Activated gamma-delta T cell treated with Interleukin-2 at 50 U/mL for 16 hours (primary cell): ENCODE measurements at regions not wholly inside any gene's neighbourhood (a gene's known extent, or its start where the extent isn't known, plus 50 kb on each side); places are given as distances from the start of the nearest gene placed in this dataset.

Experiments
- DNase-seq: peaks from one replicate; pipeline ENCODE4 v3.0.0-alpha.2; 2020

DNA sequence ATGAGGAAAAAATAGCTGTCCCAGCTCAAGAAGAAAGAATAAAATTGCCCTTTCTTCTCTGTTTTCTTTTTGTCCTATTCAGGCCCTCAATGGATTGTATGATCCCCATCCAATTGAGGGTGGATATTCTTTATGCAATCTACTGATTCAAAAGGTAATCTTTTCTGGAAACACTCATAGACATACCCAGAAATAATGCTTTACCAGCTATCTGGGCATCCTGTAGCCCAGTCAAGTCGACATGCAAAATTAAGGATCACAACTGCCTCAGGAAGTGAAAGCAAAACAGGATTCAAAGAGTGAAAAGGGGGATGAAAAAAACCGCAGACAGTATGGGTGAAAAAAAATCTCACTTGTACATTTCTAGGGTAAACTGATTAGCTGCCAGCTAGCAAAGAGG lies 410.1 kb downstream of the TBC1D32 start:
- DNase-seq: no peak

DNA sequence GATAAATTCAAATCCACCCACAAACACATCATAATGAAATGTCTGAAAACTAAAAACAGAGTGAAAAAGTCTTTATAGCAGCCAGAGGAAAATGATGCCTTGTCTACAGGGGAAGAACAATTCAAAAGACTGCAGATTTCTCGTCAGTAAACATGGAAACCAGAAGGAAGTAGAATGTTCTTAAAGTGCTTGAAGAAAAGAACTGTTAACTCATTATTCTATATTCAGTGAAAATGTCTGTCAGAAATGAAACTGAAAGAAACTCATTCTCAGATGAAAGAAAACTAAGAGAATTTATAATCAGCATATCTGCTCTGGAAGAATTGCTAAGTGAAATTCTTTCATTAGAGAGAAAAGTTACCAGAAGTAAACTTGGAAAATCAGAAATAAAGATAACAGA lies 416.1 kb downstream of the TBC1D32 start:
- DNase-seq: no peak

DNA sequence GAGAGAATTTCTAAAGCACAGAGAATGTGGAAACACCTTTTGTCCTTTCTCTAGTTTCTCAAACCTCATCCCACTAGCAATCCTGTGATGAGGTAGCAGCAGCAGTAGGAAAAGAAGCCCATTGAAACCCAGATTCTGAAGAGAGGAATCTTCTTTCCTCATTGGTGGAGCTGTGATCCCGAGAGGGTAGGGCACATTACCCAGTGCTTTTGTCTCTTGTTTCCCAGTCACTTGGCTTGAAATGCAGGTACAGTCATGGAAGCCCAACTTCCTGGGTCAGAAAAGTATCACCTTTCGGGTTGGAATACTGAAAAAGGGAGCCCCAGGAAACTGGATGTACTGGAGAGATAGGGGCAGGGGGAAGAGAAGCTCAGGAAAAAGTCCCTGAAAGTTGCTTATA lies 417.4 kb downstream of the TBC1D32 start:
- no peak for DNase-seq

DNA sequence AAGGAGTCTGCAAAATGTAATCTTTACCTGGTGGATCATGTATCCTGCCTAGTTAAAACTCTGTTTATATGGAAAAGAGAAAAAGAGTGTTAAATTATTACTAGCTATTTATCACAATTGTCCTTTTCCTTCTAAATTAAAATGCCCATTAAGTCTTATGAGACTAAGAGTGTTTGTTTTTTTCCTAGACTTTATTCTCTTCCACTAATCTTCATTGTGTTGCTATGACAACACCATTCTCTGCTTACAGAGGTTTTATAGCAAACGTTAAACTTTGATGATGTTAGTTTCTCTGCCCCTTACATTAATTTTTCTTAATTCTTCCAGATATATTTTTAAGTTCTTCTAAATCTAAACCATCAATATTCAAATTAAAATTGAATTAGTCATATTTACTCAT lies 420.8 kb downstream of the TBC1D32 start:
- DNase-seq: no peak

DNA sequence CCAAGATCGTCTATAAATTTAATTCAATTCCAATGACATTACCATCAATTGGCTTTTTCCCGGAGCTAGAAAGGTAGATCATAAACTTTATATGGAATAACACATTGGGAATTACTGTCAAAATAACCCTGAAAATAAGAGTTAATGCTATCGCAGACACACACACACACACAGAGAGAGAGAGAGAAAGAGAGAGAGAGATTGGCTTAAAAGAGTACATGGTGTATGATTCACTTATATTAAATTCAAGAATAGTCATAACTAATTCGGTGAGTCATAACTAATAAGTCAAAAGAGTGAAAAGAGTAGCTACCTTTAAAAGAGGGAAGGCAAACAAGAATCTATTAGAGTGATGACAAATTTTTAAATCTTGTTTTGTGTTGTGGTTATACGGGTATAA lies 425.5 kb downstream of the TBC1D32 start:
- DNase-seq: no peak

DNA sequence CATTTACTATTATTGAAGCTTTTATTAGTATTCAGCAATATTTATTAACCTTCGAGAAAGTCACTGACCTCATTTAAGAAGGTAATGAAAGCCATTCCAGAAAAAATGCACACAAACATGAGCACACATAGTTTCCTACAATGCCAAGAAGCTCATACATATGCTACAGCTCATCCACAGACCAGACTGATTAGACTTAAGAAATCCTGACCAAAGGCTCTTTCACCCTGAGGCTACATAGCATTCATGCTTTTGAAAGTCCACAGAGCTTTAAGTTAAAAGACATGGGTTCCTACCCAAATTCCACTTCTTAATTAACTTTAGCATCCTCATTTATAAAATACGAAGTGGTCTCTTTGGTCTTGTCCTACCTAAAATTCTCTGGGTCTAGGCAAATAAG lies 430.4 kb downstream of the TBC1D32 start:
- no peak for DNase-seq

DNA sequence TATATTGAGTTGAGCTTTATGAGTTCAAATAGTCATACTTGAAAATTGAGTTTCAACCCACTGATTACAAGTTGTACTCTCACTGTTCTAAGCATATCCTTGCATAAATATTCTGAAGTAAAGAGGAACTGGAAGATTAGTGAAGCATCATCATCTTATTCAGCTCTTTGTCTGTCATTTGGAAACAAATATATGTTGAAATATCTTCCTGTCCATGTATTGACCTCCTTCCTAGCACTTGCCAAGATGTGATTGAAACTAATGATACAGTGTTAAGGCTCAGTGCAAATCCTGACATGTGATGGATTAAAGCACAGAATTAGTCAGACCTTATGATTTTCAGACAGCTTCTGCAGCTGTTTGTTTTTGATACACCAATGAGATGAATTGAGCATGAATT lies 434.3 kb downstream of the TBC1D32 start:
- no peak for DNase-seq

DNA sequence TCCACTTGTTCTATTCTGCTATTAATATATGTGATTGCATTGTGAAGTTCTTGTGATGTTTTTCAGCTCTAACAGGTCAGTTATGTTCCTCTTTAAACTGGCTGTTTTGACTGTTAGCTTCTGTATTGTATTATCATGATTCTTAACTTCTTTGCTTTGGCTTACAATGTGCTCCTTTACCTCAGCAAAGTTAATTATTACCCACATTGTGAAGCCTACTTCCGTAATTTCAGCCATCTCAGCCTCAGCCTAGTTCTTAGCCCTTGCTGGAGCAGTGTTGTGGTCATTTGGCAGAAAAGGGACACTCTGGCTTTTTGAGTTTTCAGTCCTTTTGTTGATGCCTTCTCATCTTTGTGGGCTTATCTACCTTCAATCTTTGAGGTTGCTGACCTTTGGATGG lies 440.2 kb downstream of the TBC1D32 start:
- DNase-seq: no peak

DNA sequence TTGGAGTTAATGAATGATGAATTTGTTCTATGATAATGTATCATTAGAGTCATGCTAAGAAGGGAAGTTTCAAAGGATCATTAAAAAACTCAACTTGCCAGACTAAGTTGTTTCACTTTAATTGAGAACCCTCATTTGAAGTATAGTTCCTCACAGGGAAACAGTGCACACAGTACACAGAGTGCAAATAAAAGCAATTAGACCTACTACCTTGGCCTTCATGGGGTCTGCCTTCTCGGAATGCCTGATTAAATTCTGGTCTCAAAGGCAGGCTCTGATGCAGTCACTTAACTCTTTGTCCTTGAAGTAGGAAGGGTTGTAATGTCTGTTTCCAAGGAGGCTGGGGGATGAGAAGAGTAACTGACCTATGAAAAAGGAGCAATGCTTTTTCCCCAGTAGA lies 457.3 kb downstream of the TBC1D32 start:
- DNase-seq: no peak

DNA sequence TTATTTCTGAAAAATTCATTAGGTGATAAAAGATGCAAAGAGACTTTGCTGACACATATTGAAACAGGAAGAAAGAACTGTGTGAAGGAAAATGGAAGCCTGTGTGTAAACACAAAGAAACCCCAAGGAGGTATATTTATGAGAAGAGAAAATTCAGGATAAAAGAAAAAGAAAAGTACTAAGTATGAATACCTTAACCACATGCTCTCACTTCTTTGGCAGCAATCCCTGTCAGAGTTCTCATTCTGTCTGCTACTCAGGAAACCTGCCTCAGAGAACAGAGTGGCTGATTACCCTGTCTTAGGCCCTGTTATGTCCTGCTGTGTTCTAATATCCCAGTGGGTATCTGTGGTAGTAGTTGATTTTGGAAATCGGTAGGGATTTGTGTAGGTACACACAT lies 457.9 kb downstream of the TBC1D32 start:
- no peak for DNase-seq

DNA sequence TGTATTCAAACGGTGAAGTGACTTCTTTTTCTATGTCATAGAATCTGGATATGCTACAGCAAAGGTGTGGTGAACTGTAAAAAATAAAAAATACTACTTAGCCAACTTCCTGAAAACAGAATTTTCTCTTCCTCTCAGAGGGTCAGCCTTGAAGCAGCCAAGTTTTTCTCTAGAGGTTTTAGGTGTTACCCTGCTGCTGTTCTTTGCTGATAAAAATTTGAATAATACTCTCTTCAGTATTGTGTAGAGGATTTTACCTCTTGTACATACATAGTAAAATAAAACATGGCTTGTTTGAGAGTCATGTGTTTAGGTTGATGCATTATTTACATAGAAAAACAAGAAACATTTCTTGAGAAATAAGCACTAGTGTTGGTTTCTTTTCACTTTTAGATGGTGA lies 458.4 kb downstream of the TBC1D32 start:
- DNase-seq: no peak

DNA sequence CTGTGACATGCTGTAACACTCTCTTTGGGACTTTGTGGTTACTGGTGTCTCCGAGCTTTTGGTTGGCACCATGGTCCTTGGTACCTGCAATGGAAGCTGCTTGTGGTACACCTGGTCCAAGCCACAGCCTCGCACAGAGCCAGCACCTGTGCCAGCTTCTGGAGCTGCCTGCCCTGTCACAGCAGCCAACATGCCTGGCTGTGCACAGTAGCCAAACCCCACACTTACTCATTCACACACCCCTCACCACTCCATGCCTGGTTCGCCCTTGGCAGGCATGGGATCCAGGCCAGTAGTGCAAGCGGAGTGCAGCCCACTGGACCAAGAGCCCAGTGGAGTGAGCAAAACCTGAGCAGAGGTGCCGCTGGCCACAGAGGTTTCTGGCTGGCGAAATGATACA lies 459.9 kb downstream of the TBC1D32 start:
- no peak for DNase-seq

DNA sequence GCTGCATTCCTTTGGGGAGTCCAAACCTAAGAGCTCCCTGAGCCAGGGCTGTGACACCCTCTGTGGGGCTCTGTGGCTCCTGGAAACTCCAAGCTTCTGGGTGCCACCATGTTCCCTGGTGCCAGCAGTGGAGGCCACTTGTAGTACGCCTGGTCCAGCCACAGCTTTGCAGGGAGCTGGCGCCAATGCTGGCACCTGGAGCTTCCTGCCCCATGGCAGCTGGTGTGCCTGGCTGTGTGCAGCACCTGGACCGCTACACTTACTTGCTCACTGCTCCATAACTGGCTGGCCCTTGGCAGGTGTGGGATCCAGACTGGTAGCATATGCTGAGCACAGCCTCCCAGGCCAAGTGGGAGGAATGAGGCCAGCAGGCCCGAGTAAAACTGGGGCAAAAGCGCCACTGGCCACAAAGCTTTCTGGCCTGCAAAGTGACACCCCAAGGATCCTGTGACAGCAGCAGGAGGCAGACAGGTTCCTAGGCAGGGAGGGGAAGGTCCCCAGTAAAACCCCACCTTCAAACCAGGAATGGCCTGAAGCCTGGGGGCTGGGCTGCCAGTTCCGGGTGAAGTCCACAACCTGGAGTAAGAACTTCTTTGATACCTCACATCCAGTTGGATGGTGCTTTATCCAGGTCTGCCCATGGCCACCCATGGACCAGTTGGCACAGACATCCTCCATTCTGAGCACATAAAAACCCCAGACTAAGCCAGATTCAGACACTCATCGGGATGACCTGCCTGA lies 461.0 kb downstream of the TBC1D32 start:
- DNase-seq: no peak

DNA sequence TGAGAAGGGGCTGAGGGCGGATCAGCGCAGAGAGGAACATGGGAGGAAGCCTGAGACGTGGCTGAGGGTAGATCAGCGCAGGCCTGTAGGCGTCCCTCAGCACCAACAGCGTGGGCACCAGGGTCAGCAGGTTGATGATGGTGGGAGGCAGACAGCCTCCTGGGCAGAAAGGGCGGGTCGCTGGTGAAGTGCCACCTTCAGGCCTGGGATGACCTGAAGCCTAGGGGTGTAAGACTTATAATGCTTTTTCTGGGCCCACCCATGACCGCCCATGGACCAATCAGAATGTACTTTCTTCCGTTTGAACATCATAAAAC lies 462.1 kb downstream of the TBC1D32 start:
- no peak for DNase-seq

DNA sequence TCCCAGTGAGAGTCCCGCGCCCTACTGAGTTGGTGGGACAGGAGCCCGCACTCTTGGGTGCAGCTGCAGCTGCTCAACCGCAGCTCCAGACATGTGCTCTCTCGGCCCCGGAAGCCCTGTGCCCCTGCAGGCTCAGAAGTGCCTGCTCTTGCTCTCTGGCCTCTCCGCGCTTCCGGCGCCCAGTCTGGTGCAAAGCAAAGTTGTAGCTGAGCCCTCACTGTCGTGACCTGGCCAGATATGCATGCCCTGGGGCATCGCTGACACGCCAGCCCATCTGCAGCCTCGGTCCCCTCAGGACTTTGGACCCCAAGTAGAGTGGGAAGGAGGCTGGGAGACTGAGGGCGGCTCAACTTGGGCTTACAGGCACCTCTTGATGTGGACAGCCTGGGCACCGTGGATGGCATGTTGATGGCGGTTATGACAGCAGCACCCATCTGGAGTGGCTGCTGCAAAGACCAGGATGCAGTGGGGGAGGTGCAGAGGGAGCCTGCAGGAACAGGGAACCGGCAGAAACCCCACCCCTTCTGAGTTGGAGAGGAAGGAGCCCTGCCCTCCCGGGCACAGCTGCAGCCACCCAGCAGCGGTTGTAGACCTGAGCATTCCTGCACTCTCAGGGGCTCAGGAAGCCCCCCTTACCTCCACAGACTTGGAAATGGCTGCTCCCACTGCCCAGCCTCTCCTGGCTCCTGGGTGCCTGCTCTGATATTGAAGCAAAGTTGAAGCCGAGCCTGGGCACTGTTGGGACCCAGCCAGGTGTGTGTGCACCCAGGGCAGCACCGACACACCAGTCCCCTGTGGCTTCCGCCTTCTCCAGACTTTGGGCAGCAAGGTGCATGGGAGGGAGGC lies 462.6 kb downstream of the TBC1D32 start:
- no peak for DNase-seq

DNA sequence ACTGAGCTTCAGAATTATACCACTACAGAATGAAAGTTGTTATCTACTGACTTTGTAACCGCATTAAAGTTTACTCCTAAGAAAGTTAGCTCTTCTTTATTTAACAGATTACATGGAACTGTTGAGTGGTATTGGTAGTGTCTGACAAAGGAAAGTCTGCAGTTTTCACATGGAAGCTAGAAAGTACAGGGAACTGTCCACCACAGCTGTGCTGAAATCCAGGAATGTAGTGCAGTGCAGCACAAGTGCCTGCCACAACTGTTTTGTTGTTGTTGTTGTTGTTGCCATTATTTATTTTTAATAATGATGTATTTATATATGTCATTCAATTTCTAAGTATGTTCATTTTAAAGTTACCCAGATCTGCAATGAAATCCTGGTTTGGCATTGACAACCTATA lies 464.9 kb downstream of the TBC1D32 start:
- no peak for DNase-seq

DNA sequence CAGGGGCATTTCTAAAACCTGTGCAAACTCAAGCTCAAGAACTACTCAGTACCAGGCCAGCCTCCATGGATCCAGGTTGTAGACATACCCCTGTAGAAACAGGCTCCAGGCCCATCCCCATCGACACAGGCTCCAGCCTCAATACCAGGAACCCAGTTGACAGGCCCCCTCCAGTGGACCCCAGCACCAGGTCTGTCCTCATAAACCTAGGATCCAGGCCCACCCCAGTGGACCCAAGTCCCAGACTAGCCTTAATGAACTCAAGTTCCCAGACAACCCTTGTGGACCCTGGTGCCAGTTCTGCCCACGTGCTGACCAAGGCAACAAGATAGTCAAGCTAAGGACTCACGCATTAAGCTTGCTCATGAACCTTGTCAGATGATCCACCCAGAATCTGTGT lies 476.9 kb downstream of the TBC1D32 start:
- DNase-seq: no peak

DNA sequence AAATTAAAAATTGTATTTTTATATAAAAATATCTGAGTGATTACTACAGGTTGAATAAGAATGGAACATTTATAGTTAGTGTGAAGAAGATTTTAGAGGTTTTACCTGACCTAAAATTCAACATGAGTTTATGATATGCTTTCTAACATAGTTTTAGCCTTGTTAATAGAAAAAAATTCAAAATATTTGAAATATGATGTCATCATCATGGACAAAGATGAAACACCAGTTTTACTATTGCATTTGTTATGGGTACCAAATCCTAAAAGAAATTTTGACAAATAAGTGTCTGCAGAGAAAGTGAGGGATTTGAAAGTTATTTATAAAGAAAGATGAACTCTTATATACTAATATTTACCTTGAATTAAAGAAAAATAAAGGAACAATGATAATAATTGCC lies 479.7 kb downstream of the TBC1D32 start:
- no peak for DNase-seq

DNA sequence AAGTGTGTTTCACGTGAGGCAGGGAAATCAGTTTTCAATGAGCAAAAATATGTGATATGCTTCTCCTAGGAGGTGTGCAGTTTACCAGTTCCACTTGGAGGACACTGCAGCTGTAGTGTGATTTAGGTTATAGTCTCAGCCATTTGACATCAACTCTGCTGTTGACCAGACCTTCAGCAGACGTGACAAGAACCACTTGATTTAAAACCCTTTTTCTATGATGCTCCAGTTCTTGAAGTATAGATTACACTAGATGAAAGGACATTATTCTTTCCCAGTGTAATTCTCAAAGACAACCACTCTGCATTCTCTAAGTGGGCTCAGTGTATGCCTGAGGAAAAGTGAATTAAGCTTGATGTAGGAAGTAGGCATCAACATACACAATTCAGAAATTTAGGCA lies 480.8 kb downstream of the TBC1D32 start:
- no peak for DNase-seq

DNA sequence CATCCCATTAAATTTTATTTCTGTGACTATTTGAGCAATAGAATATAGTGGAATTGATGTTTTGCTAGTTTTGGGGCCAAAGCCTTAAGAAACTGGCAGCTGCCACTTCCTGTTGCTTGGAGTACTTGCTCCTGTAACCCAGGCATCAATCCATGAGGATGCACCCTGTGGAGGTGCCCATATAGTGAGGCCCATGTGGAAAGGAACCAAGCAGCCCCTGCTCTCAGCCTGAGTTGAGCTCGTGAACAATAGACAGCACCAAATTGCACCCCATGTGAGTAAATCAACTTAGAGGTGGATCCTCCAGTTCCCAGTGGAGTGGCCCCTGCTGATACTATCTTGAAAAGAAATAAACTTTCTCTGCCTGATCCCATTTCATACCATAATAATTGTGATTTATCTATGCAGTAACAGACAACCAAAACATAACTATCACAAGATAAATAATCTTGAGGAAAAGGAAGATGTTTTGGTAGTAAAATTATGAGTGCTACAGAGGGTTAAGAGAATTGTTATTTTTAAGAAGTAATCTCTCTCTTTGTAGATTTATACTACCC lies 481.9 kb downstream of the TBC1D32 start:
- DNase-seq: no peak

DNA sequence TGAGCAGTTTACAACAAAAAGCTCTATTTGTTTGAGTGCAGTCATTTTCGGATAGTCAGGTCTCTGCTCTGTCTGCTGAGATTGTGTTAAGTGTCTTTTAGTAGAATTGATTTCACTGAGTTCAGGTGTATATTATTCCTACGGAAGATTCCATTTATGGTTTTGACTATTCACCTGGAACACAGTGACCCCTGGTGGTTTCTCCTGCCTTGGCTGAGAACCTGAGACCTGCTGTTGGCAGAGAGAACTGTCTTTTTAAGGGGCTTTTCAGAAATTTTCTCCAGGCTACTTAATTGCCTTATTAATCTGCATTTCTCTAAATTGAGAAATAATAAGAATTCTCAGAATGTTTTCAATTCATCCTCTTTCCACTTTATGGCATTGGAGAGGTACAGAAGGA lies 508.0 kb downstream of the TBC1D32 start:
- DNase-seq: no peak

DNA sequence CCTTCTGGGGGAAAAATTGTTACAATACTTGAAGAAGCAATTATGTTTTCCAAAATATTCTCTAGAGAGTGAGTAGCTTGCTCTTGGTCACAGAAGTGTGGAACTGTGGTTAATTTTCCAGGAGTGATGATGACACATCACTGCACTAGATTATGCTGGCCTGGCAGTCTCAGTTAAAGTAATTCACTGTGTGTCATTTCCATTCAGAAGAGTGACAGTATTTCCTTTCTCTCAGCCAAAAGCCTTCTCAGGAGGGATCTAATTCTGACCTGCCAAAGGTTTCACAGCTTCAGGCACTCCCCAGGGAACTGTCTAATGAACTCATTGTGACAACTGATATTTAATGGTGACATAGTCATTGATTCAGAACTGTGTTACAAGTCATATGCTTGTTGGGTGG lies 517.5 kb downstream of the TBC1D32 start:
- no peak for DNase-seq

DNA sequence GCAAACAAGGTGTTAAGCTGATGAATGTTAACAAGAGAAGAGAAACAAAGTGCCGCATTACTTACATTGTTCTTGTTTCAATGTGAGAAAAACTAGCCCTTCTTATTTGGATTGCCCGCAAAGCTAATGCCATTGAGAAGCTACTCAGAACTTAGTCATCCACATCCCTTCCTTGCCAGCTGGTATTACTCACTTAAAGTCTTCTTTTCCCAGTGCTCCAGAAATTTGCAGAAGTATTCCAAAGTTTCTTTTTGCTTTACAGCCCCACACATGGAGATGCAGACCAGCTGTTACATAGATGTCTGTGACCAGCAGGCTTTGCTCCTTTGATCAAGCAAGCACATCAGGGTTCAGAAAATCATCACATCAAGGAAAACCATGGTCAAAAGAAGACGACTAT lies 529.0 kb downstream of the TBC1D32 start:
- no peak for DNase-seq

DNA sequence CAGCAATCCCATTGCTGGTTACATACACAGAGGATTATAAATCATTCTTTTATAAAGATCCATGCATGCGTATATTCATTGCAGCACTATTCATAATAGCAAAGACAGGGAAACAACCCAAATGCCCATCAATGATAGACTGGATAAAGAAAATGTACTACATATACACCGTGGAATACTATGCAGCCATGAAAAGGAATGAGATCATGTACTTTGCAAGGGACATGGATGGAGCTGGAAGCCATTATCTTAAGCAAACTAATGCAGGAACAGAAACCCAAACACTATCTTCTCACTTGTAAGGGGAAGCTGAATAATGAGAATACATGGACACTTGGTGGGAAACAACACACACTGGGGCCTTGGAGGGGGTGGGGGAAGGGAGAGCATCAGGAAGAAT lies 529.7 kb downstream of the TBC1D32 start:
- DNase-seq: no peak

DNA sequence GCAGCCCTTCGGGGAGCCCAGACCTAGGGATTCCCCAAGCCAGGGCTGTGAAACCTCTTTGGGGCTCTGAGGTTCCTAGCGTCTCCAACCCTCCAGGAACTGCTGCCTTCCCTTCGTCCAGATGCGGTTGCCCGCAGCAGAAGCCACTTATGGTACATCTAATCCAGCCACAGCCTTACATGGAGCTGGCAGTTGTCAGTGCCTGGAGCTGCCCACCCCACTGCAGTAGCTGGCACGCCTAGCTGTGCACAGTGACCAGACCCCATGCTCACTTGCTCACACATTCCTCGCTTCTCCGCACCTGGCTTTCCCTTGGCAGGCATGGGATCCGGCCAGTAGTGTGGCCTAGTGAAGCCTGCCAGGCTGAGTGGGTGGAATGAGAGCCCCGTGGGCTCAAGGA lies 547.6 kb downstream of the TBC1D32 start:
- no peak for DNase-seq
